ENCODE measurements at regions not wholly inside any gene's neighbourhood (a gene's known extent, or its start where the extent isn't known, plus 50 kb on each side); places are given as distances from the start of the nearest gene placed in this dataset.

DNA sequence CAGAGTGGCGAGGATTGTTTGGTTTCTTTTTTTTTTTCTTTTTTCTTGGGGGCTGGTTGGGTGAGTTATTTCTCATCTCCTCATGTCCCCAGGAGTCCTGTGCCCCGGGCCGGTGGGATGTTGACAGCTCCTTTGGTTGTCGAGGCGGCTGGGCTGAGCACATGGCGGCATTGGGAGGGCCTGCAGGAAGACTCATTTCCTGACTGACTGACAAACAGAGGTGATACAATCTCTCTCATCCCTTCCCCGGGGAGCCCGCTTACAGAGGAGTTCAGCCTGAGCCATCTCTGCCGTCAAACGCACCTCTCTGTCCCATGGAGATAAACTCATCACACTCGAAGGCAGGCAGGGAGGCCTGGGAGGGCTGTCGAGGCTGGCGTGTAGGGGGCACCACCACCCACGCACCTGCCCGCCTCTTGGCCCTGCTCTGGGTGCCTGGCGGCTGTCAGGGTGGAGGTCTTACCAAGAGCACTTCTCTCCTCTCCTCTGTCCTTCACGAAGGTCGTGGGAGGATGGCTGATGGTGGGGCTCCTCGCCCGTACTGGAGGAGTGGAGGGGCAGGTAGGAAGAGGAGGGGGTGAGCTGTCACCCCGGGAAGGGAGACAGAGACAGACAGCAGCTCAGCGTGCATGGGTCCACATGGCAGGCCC is 60.0 kb upstream of the NECTIN1 start:
- Histone ChIP-seq H3K4ac (ENCODE audit: low read depth, low read length) (no peak overlapping the region), H3K9me3 (ENCODE audit: control insufficient read depth, low read depth, low read length) (no peaks in the 10 kb centered on the region), H2BK12ac (ENCODE audit: insufficient read length, low read depth, low read length) (no peak overlapping the region), H2AFZ (ENCODE audit: low read length) (no peak overlapping the region), H3K27ac (ENCODE audit: insufficient read length, low read depth, low read length) (no peak overlapping the region), H3K79me2 (ENCODE audit: insufficient read depth, low read length) (no peaks in the 10 kb centered on the region), H4K20me1 (ENCODE audit: control insufficient read depth, insufficient read depth, insufficient read length) (no peaks in the 10 kb centered on the region), H2BK120ac (ENCODE audit: low read depth, low read length, poor library complexity, severe bottlenecking) (no peak overlapping the region), H3K23me2 (ENCODE audit: insufficient read length, low read depth, low read length, poor library complexity, severe bottlenecking) (no peaks in the 10 kb centered on the region), H2BK15ac (ENCODE audit: low read depth, low read length) (no peak overlapping the region), H4K8ac (replicated peaks; ENCODE audit: insufficient read length, low read depth, low read length) (no peak overlapping the region), H4K91ac (ENCODE audit: insufficient read length, low read depth, low read length) (no peak overlapping the region), H3K18ac (ENCODE audit: insufficient read length, low read depth, low read length) (no peak overlapping the region), H3K56ac (ENCODE audit: insufficient read length, low read depth, low read length) (no peak overlapping the region), H3T11ph (ENCODE audit: low read length) (no peak overlapping the region), H4K5ac (ENCODE audit: insufficient read length, low read depth, low read length) (no peak overlapping the region), H2BK20ac (ENCODE audit: low read depth, low read length, poor library complexity, severe bottlenecking) (no peak overlapping the region), H3K4me1 (ENCODE audit: insufficient read depth, low read length) (no peaks in the 10 kb centered on the region; the same call in 1 of the 2 replicates), H3K9ac (ENCODE audit: extremely low read depth, insufficient read length, low read length) (no peak overlapping the region), H3K79me1 (ENCODE audit: insufficient read depth, low read depth, low read length, poor library complexity, severe bottlenecking) (no peaks in the 10 kb centered on the region), H3K23ac (ENCODE audit: insufficient read length, low read depth, low read length) (no peak overlapping the region), H2BK5ac (ENCODE audit: insufficient read length, low read length) (no peak overlapping the region), H3K14ac (ENCODE audit: insufficient read depth, low read length) (no peak overlapping the region), H2AK5ac (ENCODE audit: insufficient read length, low read length) (no peak overlapping the region), H3K4me2 (ENCODE audit: insufficient read depth, insufficient read length, low read length) (no peak overlapping the region), H3K27me3 (ENCODE audit: insufficient read depth, low read length) (peaks cover 5% of the 10 kb centered on the region; the same call in 1 of the 2 replicates)
- H3K27me3 Mint-ChIP-seq (ENCODE audit: low read depth): peaks cover 53% of the 10 kb centered on the region
- no peak overlapping the region for H3K27ac Mint-ChIP-seq
- TF ChIP-seq, protein P1, sequence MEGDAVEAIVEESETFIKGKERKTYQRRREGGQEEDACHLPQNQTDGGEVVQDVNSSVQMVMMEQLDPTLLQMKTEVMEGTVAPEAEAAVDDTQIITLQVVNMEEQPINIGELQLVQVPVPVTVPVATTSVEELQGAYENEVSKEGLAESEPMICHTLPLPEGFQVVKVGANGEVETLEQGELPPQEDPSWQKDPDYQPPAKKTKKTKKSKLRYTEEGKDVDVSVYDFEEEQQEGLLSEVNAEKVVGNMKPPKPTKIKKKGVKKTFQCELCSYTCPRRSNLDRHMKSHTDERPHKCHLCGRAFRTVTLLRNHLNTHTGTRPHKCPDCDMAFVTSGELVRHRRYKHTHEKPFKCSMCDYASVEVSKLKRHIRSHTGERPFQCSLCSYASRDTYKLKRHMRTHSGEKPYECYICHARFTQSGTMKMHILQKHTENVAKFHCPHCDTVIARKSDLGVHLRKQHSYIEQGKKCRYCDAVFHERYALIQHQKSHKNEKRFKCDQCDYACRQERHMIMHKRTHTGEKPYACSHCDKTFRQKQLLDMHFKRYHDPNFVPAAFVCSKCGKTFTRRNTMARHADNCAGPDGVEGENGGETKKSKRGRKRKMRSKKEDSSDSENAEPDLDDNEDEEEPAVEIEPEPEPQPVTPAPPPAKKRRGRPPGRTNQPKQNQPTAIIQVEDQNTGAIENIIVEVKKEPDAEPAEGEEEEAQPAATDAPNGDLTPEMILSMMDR (conservative IDR thresholded peaks at IDR 0.05): no peak
- H3K4me1 Mint-ChIP-seq: peaks cover 38 to 42% of the 10 kb centered on the region in 2 experiments
- no peaks in the 10 kb centered on the region for H3K36me3 Mint-ChIP-seq (ENCODE audit: insufficient read depth in 1 of 3, low read depth in 3 of 3)
- H3K4me3 Mint-ChIP-seq: no peak overlapping the region
- no CpG with 5 or more reads among the region's 22 CpGs for WGBS (ENCODE audit: extremely low coverage, insufficient read length, low lambda C conversion rate)
- no peak for DNase-seq
- no peaks in the 10 kb centered on the region; a peak in 1 of 5 replicates for H3K9me3 Mint-ChIP-seq
